Smooth muscle cell (in vitro differentiated cells): ENCODE measurements at regions not wholly inside any gene's neighbourhood (a gene's known extent, or its start where the extent isn't known, plus 50 kb on each side); places are given as distances from the start of the nearest gene placed in this dataset.

ENCODE experiments used
- DNase-seq: peaks from one replicate; lab custom pipeline; 2025; ENCODE audit not compliant: unreplicated experiment; lab: John Stamatoyannopoulos, UW
- H2AFZ ChIP-seq: fragments of 200-600 bp; sonication (generic); 2 replicates; pipeline ENCODE4 v1.6.0; 2016; ENCODE audit warnings: antibody characterized with exemption, low read depth, mild to moderate bottlenecking
- H3F3A ChIP-seq: fragments of 200-600 bp; sonication (generic); 2 replicates; pipeline ENCODE4 v1.6.0; 2017; ENCODE audit warnings: antibody characterized with exemption, low read depth
- H3K27ac ChIP-seq: fragments of 200-600 bp; sonication (generic); 2 replicates; pipeline ENCODE4 v1.5.1; 2016; ENCODE audit warnings: low read depth, mild to moderate bottlenecking
- H3K27me3 ChIP-seq: fragments of 200-600 bp; sonication (generic); 2 replicates; pipeline ENCODE4 v1.6.1; 2016; ENCODE audit warnings: low read depth, mild to moderate bottlenecking
- H3K36me3 ChIP-seq: fragments of 200-600 bp; sonication (generic); 2 replicates; pipeline ENCODE4 v1.5.1; 2016; ENCODE audit warnings: low read depth
- H3K4me1 ChIP-seq: fragments of 200-600 bp; sonication (generic); 2 replicates; pipeline ENCODE4 v1.5.1; 2016; ENCODE audit warnings: low read depth
- H3K4me2 ChIP-seq: fragments of 200-600 bp; sonication (generic); 2 replicates; pipeline ENCODE4 v1.6.0; 2016; ENCODE audit warnings: mild to moderate bottlenecking
- H3K4me3 ChIP-seq: fragments of 200-600 bp; sonication (generic); 2 replicates; pipeline ENCODE4 v1.5.1; 2016; ENCODE audit warnings: mild to moderate bottlenecking
- H3K79me2 ChIP-seq: fragments of 200-600 bp; sonication (generic); 2 replicates; pipeline ENCODE4 v1.6.0; 2016; ENCODE audit warnings: low read depth, mild to moderate bottlenecking
- H3K9ac ChIP-seq: fragments of 200-600 bp; sonication (generic); 2 replicates; pipeline ENCODE4 v1.6.0; 2016; ENCODE audit warnings: low read depth
- H3K9me3 ChIP-seq: fragments of 200-600 bp; sonication (generic); replicated peaks from 2 replicates; pipeline ENCODE4 v1.5.1; 2016; ENCODE audit warnings: low read depth
- H4K20me1 ChIP-seq: fragments of 200-600 bp; sonication (generic); 2 replicates; pipeline ENCODE4 v1.6.0; 2016; ENCODE audit warnings: low read depth
- WGBS: methylation state at CpG from one replicate; pipeline ENCODE4 v1.1.7; 2016; ENCODE audit warnings: low lambda C conversion rate; 5-methylcytosine and 5-hydroxymethylcytosine counted together
- TF ChIP-seq, protein P1 (sequence below): fragments of 200-600 bp; sonication (generic); IDR thresholded peaks from 2 replicates; pipeline ENCODE4 v1.5.1; 2017; ENCODE audit warnings: borderline replicate concordance, mild to moderate bottlenecking, antibody characterized with exemption; ENCODE audit not compliant: insufficient read depth, poor library complexity, severe bottlenecking

DNA sequence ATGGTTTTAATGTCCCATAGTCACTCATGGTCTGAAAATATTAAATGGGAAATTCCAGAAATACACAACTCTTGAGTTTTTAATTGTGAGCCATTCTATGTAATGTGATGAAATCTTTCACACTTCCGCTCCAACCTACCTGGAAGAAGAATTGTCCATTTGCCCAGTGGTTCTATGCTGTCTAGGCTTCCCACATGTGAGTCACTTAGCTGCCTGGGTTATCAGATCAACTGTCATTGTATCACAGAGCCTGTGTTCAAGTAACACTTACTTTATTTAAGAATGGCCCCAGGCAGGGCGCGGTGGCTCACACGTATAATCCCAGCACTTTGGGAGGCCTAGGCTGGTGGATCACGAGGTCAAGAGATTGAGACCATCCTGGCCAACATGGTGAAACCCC is 1450.5 kb downstream of the EFNB2 start:
- WGBS: 53% methylated on average over 5 of the region's 5 CpGs
- TF ChIP-seq, protein P1, sequence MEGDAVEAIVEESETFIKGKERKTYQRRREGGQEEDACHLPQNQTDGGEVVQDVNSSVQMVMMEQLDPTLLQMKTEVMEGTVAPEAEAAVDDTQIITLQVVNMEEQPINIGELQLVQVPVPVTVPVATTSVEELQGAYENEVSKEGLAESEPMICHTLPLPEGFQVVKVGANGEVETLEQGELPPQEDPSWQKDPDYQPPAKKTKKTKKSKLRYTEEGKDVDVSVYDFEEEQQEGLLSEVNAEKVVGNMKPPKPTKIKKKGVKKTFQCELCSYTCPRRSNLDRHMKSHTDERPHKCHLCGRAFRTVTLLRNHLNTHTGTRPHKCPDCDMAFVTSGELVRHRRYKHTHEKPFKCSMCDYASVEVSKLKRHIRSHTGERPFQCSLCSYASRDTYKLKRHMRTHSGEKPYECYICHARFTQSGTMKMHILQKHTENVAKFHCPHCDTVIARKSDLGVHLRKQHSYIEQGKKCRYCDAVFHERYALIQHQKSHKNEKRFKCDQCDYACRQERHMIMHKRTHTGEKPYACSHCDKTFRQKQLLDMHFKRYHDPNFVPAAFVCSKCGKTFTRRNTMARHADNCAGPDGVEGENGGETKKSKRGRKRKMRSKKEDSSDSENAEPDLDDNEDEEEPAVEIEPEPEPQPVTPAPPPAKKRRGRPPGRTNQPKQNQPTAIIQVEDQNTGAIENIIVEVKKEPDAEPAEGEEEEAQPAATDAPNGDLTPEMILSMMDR: no peak
- no peaks in the 10 kb centered on the region for H4K20me1 ChIP-seq

GRCh38 chr13:105083992-105084391 is 1451.5 kb downstream of the EFNB2 start:
- Histone ChIP-seq H2AFZ (no peak overlapping the region), H3F3A (no peaks in the 10 kb centered on the region), H3K36me3 (no peaks in the 10 kb centered on the region), H3K9me3 (no peaks in the 10 kb centered on the region), H3K9ac (no peak overlapping the region), H3K4me2 (no peak overlapping the region), H3K79me2 (no peaks in the 10 kb centered on the region), H3K27ac (no peak overlapping the region), H3K27me3 (no peaks in the 10 kb centered on the region), H3K4me3 (no peak overlapping the region), H3K4me1 (no peaks in the 10 kb centered on the region), H4K20me1 (no peaks in the 10 kb centered on the region)
- DNase-seq: no peak
- TF ChIP-seq, protein P1: no peak
- WGBS: 93% methylated on average over 3 of the region's 3 CpGs

More for the DNA sequence above, 1450.5 kb downstream of the EFNB2 start:
- Histone ChIP-seq H3K9me3 (no peaks in the 10 kb centered on the region), H3K4me3 (no peak overlapping the region), H3K27ac (no peak overlapping the region), H3K4me2 (no peak overlapping the region), H3K9ac (no peak overlapping the region), H2AFZ (no peak overlapping the region), H3K79me2 (no peaks in the 10 kb centered on the region), H3K4me1 (no peaks in the 10 kb centered on the region), H3K36me3 (no peaks in the 10 kb centered on the region), H3K27me3 (no peaks in the 10 kb centered on the region), H3F3A (no peaks in the 10 kb centered on the region)
- DNase-seq: no peak

- Histone ChIP-seq H3K27me3 (no peaks in the 10 kb centered on the region), H3K9ac (no peak overlapping the region), H3F3A (no peaks in the 10 kb centered on the region), H3K4me2 (no peak overlapping the region), H3K9me3 (no peaks in the 10 kb centered on the region), H3K4me1 (no peaks in the 10 kb centered on the region), H3K79me2 (no peaks in the 10 kb centered on the region), H2AFZ (no peak overlapping the region), H4K20me1 (no peaks in the 10 kb centered on the region), H3K4me3 (no peak overlapping the region), H3K27ac (no peak overlapping the region), H3K36me3 (no peaks in the 10 kb centered on the region)
- DNase-seq: no peak
- TF ChIP-seq, protein P1: no peak
- WGBS: 95% methylated on average over 2 of the region's 2 CpGs
Observed at GRCh38 chr13:105074755-105075154, 1460.7 kb downstream of the EFNB2 start.

DNA sequence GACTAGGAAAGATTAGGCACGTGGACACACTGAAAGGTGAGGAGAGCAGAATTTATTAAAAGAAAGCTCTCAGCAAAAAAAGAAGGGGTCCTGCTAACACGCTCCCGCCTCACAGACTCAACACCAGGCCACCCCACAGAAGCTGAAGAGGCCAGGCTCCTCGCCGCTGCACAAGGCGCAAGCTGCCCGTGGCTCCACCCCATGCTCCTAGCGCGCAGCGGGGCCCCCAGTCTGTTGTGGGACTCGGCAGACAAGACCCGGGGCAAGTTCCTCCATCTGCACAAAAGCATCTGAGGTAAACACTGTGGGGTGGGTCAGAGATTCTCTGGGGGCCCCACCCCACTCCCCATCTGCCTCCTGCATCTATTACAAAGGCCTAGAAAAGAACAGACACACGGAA is 1462.4 kb downstream of the EFNB2 start:
- H3K4me1 ChIP-seq: no peaks in the 10 kb centered on the region

More for the DNA sequence above, 1462.4 kb downstream of the EFNB2 start:
- Histone ChIP-seq H4K20me1 (no peaks in the 10 kb centered on the region), H3F3A (no peaks in the 10 kb centered on the region), H3K79me2 (no peaks in the 10 kb centered on the region), H3K9me3 (no peaks in the 10 kb centered on the region), H3K36me3 (no peaks in the 10 kb centered on the region), H2AFZ (no peak overlapping the region), H3K4me3 (no peak overlapping the region), H3K4me2 (no peak overlapping the region), H3K27ac (no peak overlapping the region), H3K27me3 (no peaks in the 10 kb centered on the region), H3K9ac (no peak overlapping the region)
- DNase-seq: no peak
- TF ChIP-seq, protein P1: no peak
- 97% methylated on average over 13 of the region's 13 CpGs for WGBS
